ENCODE measurements at regions not wholly inside any gene's neighbourhood (a gene's known extent, or its start where the extent isn't known, plus 50 kb on each side); places are given as distances from the start of the nearest gene placed in this dataset.

- TF ChIP-seq, protein P1, sequence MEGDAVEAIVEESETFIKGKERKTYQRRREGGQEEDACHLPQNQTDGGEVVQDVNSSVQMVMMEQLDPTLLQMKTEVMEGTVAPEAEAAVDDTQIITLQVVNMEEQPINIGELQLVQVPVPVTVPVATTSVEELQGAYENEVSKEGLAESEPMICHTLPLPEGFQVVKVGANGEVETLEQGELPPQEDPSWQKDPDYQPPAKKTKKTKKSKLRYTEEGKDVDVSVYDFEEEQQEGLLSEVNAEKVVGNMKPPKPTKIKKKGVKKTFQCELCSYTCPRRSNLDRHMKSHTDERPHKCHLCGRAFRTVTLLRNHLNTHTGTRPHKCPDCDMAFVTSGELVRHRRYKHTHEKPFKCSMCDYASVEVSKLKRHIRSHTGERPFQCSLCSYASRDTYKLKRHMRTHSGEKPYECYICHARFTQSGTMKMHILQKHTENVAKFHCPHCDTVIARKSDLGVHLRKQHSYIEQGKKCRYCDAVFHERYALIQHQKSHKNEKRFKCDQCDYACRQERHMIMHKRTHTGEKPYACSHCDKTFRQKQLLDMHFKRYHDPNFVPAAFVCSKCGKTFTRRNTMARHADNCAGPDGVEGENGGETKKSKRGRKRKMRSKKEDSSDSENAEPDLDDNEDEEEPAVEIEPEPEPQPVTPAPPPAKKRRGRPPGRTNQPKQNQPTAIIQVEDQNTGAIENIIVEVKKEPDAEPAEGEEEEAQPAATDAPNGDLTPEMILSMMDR (conservative IDR thresholded peaks at IDR 0.05) = no peak
- TF ChIP-seq EZH2 (IDR thresholded peaks at IDR 0.05; ENCODE audit: low read depth) = no peak
These were observed 160.5 kb downstream of the ZFP36L2 start for GRCh38 chr2:43065871-43066270.

Data from PC-9 (cell line).